GM18870 (cell line): ENCODE measurements at regions not wholly inside any gene's neighbourhood (a gene's known extent, or its start where the extent isn't known, plus 50 kb on each side); places are given as distances from the start of the nearest gene placed in this dataset.
"Not testable (repeated sequence)": the region's sequence is repeated elsewhere in the genome, so short reads cannot be mapped to it uniquely, and the experiment has no call there.

ENCODE experiments used
- ATAC-seq: cut with Tn5 transposase; IDR thresholded peaks from one replicate; pipeline ENCODE4 v1.9.1; 2021; ENCODE audit warnings: moderate library complexity; ENCODE audit not compliant: unreplicated experiment

- ATAC-seq, result no peak
Observed at GRCh38 chr13:65725006-65725405, 1505.1 kb downstream of the PCDH9 start.

- ATAC-seq, result no peak
Observed at GRCh38 chr13:65724226-65724625, 1505.9 kb downstream of the PCDH9 start.

GRCh38 chr13:65722506-65722905, 1507.6 kb downstream of the PCDH9 start:
- ATAC-seq, result no peak

GRCh38 chr13:65719831-65720230, 1510.3 kb downstream of the PCDH9 start:
- no peak for ATAC-seq

- no peak for ATAC-seq
Observed at GRCh38 chr13:65710514-65710913, 1519.6 kb downstream of the PCDH9 start.

- no peak for ATAC-seq
Observed at GRCh38 chr13:65697843-65698242, 1532.3 kb downstream of the PCDH9 start.

GRCh38 chr13:65679240-65679639, 1550.9 kb downstream of the PCDH9 start:
- no peak for ATAC-seq

- no peak for ATAC-seq
Observed at GRCh38 chr13:65677906-65678305, 1552.2 kb downstream of the PCDH9 start.

GRCh38 chr13:65675383-65675782, 1554.8 kb downstream of the PCDH9 start:
- ATAC-seq, result not testable (repeated sequence)

- no peak for ATAC-seq
Observed at GRCh38 chr13:65670014-65670625, 1560.0 kb downstream of the PCDH9 start.

GRCh38 chr13:65660731-65661130, 1569.4 kb downstream of the PCDH9 start:
- no peak for ATAC-seq

GRCh38 chr13:65656740-65657329, 1573.3 kb downstream of the PCDH9 start:
- ATAC-seq, result no peak

- no peak for ATAC-seq
Observed at GRCh38 chr13:65653613-65654012, 1576.5 kb downstream of the PCDH9 start.

GRCh38 chr13:65650321-65650720, 1579.8 kb downstream of the PCDH9 start:
- ATAC-seq, result no peak

GRCh38 chr13:65642996-65643395, 1587.1 kb downstream of the PCDH9 start:
- no peak for ATAC-seq

- ATAC-seq, result no peak
Observed at GRCh38 chr13:65642301-65642700, 1587.8 kb downstream of the PCDH9 start.

- ATAC-seq, result peak; percentile 73
Observed at GRCh38 chr13:65638572-65639168, 1591.5 kb downstream of the PCDH9 start.

GRCh38 chr13:65633806-65634205, 1596.3 kb downstream of the PCDH9 start:
- no peak for ATAC-seq

- ATAC-seq, result no peak
Observed at GRCh38 chr13:65631078-65631477, 1599.1 kb downstream of the PCDH9 start.

- ATAC-seq, result no peak
Observed at GRCh38 chr13:65629926-65630325, 1600.2 kb downstream of the PCDH9 start.

GRCh38 chr13:65623148-65623547, 1607.0 kb downstream of the PCDH9 start:
- no peak for ATAC-seq

GRCh38 chr13:65615506-65615905, 1614.6 kb downstream of the PCDH9 start:
- no peak for ATAC-seq

GRCh38 chr13:65613004-65613403, 1617.1 kb downstream of the PCDH9 start:
- no peak for ATAC-seq
